OCI-LY7 (cell line): ENCODE measurements at regions not wholly inside any gene's neighbourhood (a gene's known extent, or its start where the extent isn't known, plus 50 kb on each side); places are given as distances from the start of the nearest gene placed in this dataset.

Source experiments
- BruUV-seq: library from RNA; stranded (reverse); fragments of 400-500 nt; replicated peaks from 2 replicates; lab custom pipeline; 2021; lab: Mats Ljungman, UMichigan
- CTCF ChIA-PET: fragments of 300-600 bp; sonication (Branson Sonifier 250); formaldehyde crosslinking; loops from one replicate; lab custom pipeline; 2022; ENCODE audit warnings: antibody characterized with exemption; ENCODE audit not compliant: unreplicated experiment; lab: Charles Lee
- POLR2A ChIA-PET: fragments of 300-600 bp; sonication (Branson Sonifier 250); formaldehyde crosslinking; loops from one replicate; lab custom pipeline; 2022; ENCODE audit warnings: antibody characterized with exemption; lab: Charles Lee
- DNase-seq: peaks from one replicate; pipeline ENCODE4 v3.0.0-alpha.2; 2015; ENCODE audit warnings: low spot score
- H2AFZ ChIP-seq: fragments of 200-600 bp; sonication (generic), shearing (Covaris generic); 2 replicates; pipeline ENCODE4 v1.6.1; 2014; ENCODE audit warnings: mild to moderate bottlenecking, antibody characterized with exemption, low read length, moderate library complexity
- H3K27ac ChIP-seq: fragments of 200-600 bp; sonication (generic); 2 replicates; pipeline ENCODE4 v1.5.1; 2014; ENCODE audit warnings: mixed run types, low read depth, mild to moderate bottlenecking, moderate library complexity, low read length, inconsistent platforms; ENCODE audit not compliant: poor library complexity, severe bottlenecking
- H3K36me3 ChIP-seq: fragments of 200-600 bp; sonication (generic); 2 replicates; pipeline ENCODE4 v1.6.1; 2014; ENCODE audit warnings: mild to moderate bottlenecking, antibody characterized with exemption, low read length, moderate library complexity, mixed read lengths; ENCODE audit not compliant: insufficient read depth
- H3K4me1 ChIP-seq: fragments of 200-600 bp; sonication (generic); 2 replicates; pipeline ENCODE4 v1.5.1; 2014; ENCODE audit warnings: mild to moderate bottlenecking, low read length; ENCODE audit not compliant: insufficient read depth, poor library complexity, severe bottlenecking
- H3K4me2 ChIP-seq: fragments of 200-600 bp; sonication (generic); 2 replicates; pipeline ENCODE4 v1.6.1; 2014; ENCODE audit warnings: mild to moderate bottlenecking, low read length
- H3K4me3 ChIP-seq: fragments of 200-600 bp; sonication (generic); 2 replicates; pipeline ENCODE4 v1.5.1; 2014; ENCODE audit warnings: mild to moderate bottlenecking, low read depth, low read length; ENCODE audit not compliant: poor library complexity, severe bottlenecking
- H3K79me2 ChIP-seq: fragments of 200-600 bp; sonication (generic); 2 replicates; pipeline ENCODE4 v1.6.1; 2016; ENCODE audit warnings: low read depth, mild to moderate bottlenecking, low read length, moderate library complexity, mixed read lengths; ENCODE audit not compliant: insufficient read depth
- H3K9me2 ChIP-seq: fragments of 200-600 bp; sonication (generic); 2 replicates; pipeline ENCODE4 v1.6.1; 2016; ENCODE audit warnings: mild to moderate bottlenecking, low read length, mixed read lengths; ENCODE audit not compliant: insufficient read depth
- H3K9me3 ChIP-seq: fragments of 200-600 bp; sonication (generic); 2 replicates; pipeline ENCODE4 v1.6.1; 2014; ENCODE audit warnings: mild to moderate bottlenecking, mixed run types, low read length, mixed read lengths
- H4K20me1 ChIP-seq: fragments of 200-600 bp; sonication (generic); 2 replicates; pipeline ENCODE4 v1.6.1; 2014; ENCODE audit warnings: mild to moderate bottlenecking, antibody characterized with exemption, low read length, moderate library complexity, mixed read lengths; ENCODE audit not compliant: insufficient read depth
- EZH2phosphoT487 ChIP-seq: fragments of 200-600 bp; sonication (generic); IDR thresholded peaks from 2 replicates; pipeline ENCODE4 v1.6.1; 2018; ENCODE audit warnings: low read depth, borderline replicate concordance, mild to moderate bottlenecking, mixed run types, antibody characterized with exemption, low read length, moderate library complexity, mixed read lengths
- intact Hi-C: fragments of 100-400 bp; cut with micrococcal nuclease; formaldehyde crosslinking; loops from one replicate; pipeline ENCODE4 v1.10.0; 2022; ENCODE audit not compliant: unreplicated experiment
- TF ChIP-seq, protein P1 (sequence below): fragments of 200-600 bp; sonication (generic); conservative IDR thresholded peaks from 2 replicates; pipeline ENCODE4 v1.5.1; 2014; ENCODE audit warnings: mild to moderate bottlenecking, antibody characterized with exemption, low read length, moderate library complexity, mixed read lengths

DNA sequence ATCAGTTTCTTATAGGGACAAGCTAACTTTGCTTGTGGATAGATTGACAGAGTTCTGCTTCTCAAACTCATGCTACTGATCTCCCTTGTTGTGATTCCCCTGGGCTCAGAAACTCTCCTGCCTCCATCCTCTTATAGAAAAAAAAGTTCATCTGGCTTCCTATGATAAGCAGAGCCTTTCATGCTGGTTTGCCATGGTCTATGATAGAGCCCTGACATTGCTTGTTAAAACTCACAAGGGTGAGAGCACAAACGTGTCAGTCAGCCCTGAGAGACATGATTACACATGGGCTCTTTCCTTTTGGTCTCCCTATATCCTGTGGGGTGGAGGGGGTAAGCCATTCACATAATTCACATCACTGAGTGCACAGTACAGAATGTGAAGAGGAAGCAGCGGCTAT, 121.8 kb downstream of the TDRD15 start:
- intact Hi-C loops, result no loop called here
- BruUV-seq, result no TSS peak
- TF ChIP-seq EZH2phosphoT487, result no peak
- TF ChIP-seq, protein P1, sequence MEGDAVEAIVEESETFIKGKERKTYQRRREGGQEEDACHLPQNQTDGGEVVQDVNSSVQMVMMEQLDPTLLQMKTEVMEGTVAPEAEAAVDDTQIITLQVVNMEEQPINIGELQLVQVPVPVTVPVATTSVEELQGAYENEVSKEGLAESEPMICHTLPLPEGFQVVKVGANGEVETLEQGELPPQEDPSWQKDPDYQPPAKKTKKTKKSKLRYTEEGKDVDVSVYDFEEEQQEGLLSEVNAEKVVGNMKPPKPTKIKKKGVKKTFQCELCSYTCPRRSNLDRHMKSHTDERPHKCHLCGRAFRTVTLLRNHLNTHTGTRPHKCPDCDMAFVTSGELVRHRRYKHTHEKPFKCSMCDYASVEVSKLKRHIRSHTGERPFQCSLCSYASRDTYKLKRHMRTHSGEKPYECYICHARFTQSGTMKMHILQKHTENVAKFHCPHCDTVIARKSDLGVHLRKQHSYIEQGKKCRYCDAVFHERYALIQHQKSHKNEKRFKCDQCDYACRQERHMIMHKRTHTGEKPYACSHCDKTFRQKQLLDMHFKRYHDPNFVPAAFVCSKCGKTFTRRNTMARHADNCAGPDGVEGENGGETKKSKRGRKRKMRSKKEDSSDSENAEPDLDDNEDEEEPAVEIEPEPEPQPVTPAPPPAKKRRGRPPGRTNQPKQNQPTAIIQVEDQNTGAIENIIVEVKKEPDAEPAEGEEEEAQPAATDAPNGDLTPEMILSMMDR, result no peak
- ChIA-PET POLR2A (no interaction called here), CTCF (no interaction called here)
- no peak overlapping the region for H3K4me3 ChIP-seq
- no peak overlapping the region for H3K27ac ChIP-seq
- no peaks in the 10 kb centered on the region for H3K9me3 ChIP-seq
- no peaks in the 10 kb centered on the region for H3K4me1 ChIP-seq
- no peak overlapping the region for H3K4me2 ChIP-seq
- no peaks in the 10 kb centered on the region for H3K9me2 ChIP-seq
- no peak for DNase-seq
- H3K79me2 ChIP-seq, result no peaks in the 10 kb centered on the region
- no peaks in the 10 kb centered on the region for H4K20me1 ChIP-seq
- no peaks in the 10 kb centered on the region for H3K36me3 ChIP-seq
- H2AFZ ChIP-seq, result no peak overlapping the region

DNA sequence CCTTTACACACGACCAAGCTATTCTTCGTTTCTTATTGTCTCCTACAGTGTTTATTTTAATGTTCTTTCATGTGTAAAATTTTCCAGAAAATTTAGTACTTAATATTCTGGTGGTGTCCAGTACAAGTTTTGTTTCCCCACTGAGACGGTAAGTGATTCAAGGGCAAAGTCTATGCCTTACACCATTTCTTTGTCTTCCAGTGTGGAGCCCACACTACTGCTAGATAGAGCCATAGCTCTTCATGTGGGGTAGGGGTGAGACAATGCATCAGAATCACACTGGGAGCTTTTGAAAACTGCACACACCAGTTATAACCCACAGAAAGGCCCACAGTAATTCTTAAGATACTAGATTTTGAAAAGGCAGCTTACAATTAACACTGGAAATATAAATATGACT, 125.6 kb downstream of the TDRD15 start:
- no peak overlapping the region for H3K27ac ChIP-seq

DNA sequence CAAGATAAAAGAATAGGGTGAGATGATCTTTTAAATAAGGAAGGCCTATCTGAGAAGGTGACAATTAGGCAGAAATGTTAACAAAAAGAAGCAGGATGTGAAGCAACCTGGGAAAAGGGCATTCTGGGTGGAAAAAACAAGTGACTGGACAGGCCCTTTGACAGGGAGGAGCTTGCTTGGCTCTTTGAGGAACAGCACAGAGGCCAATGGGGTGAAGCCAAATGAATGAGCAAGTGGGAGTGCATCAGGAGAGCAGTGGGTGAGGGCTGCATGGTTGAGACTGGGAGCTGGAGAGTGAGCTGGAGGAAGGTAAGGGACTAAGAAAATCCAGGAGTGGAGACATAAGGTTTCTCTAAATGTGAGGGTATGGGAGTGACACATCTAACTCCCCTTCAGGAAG, 126.9 kb downstream of the TDRD15 start:
- H3K4me2 ChIP-seq, result no peak overlapping the region
- no peaks in the 10 kb centered on the region for H3K4me1 ChIP-seq
- no peak overlapping the region for H2AFZ ChIP-seq
- ChIA-PET CTCF (no interaction called here), POLR2A (interaction anchor here (0.7 kb wide), 1 partner anchor 415 kb away, joined by 3 read pairs; no protein-coding TSS in a partner anchor)
- no peaks in the 10 kb centered on the region for H3K36me3 ChIP-seq
- DNase-seq, result no peak
- TF ChIP-seq, protein P1, result no peak
- intact Hi-C loops, result no loop called here
- BruUV-seq, result no TSS peak
- no peaks in the 10 kb centered on the region for H4K20me1 ChIP-seq
- no peaks in the 10 kb centered on the region for H3K79me2 ChIP-seq
- no peak overlapping the region for H3K4me3 ChIP-seq
- no peaks in the 10 kb centered on the region for H3K9me3 ChIP-seq
- no peak overlapping the region for H3K27ac ChIP-seq
- no peaks in the 10 kb centered on the region for H3K9me2 ChIP-seq

More for the DNA sequence above, 125.6 kb downstream of the TDRD15 start:
- no TSS peak for BruUV-seq
- CTCF ChIA-PET, result no interaction called here
- Histone ChIP-seq H3K4me3 (no peak overlapping the region), H3K4me1 (no peaks in the 10 kb centered on the region), H3K79me2 (no peaks in the 10 kb centered on the region), H2AFZ (no peak overlapping the region), H3K9me2 (no peaks in the 10 kb centered on the region), H3K9me3 (no peaks in the 10 kb centered on the region), H3K4me2 (no peak overlapping the region), H4K20me1 (no peaks in the 10 kb centered on the region), H3K36me3 (no peaks in the 10 kb centered on the region)
- POLR2A ChIA-PET, result interaction anchor here (0.5 to 1.3 kb wide), 4 partner anchors 12 to 24 kb away, joined by 3 read pairs; no protein-coding TSS in a partner anchor
- TF ChIP-seq, protein P1, result no peak
- TF ChIP-seq EZH2phosphoT487, result no peak
- intact Hi-C loops, result no loop called here
- DNase-seq, result no peak
